ENCODE measurements at regions not wholly inside any gene's neighbourhood (a gene's known extent, or its start where the extent isn't known, plus 50 kb on each side); places are given as distances from the start of the nearest gene placed in this dataset.
A peak's percentile ranks its signal among the peaks of the same experiment; 100 is the strongest.

GRCh38 chr6:92934625-92935024, 484.7 kb downstream of the EPHA7 start:
- no peak for DNase-seq

GRCh38 chr6:92930171-92930570, 489.2 kb downstream of the EPHA7 start:
- DNase-seq = no peak

- no peak for DNase-seq
Measured at GRCh38 chr6:92922216-92922806, 497.0 kb downstream of the EPHA7 start.

GRCh38 chr6:92915466-92915865, 503.9 kb downstream of the EPHA7 start:
- no peak for DNase-seq

- no peak for DNase-seq
Measured at GRCh38 chr6:92911301-92911700, 508.1 kb downstream of the EPHA7 start.

GRCh38 chr6:92910646-92911045, 508.7 kb downstream of the EPHA7 start:
- no peak for DNase-seq

GRCh38 chr6:92906385-92906784, 513.0 kb downstream of the EPHA7 start:
- no peak for DNase-seq

- DNase-seq = no peak
Measured at GRCh38 chr6:92893741-92894140, 525.6 kb downstream of the EPHA7 start.

- DNase-seq = no peak
Measured at GRCh38 chr6:92892626-92893170, 526.7 kb downstream of the EPHA7 start.

GRCh38 chr6:92888316-92888715, 531.0 kb downstream of the EPHA7 start:
- DNase-seq = no peak

- no peak for DNase-seq
Measured at GRCh38 chr6:92887871-92888270, 531.5 kb downstream of the EPHA7 start.

GRCh38 chr6:92879526-92879925, 539.8 kb downstream of the EPHA7 start:
- no peak for DNase-seq

GRCh38 chr6:92864966-92865555, 554.3 kb downstream of the EPHA7 start:
- no peak for DNase-seq

- no peak for DNase-seq
Measured at GRCh38 chr6:92849636-92850035, 569.7 kb downstream of the EPHA7 start.

- DNase-seq = no peak
Measured at GRCh38 chr6:92848901-92849300, 570.5 kb downstream of the EPHA7 start.

GRCh38 chr6:92848459-92848858, 570.9 kb downstream of the EPHA7 start:
- no peak for DNase-seq

GRCh38 chr6:92847988-92848387, 571.4 kb downstream of the EPHA7 start:
- DNase-seq = no peak

- no peak for DNase-seq
Measured at GRCh38 chr6:92840246-92840930, 579.0 kb downstream of the EPHA7 start.

GRCh38 chr6:92828788-92829187, 590.6 kb downstream of the EPHA7 start:
- no peak for DNase-seq

- no peak for DNase-seq
Measured at GRCh38 chr6:92827104-92827503, 592.3 kb downstream of the EPHA7 start.

GRCh38 chr6:92826633-92827032, 592.7 kb downstream of the EPHA7 start:
- no peak for DNase-seq

GRCh38 chr6:92822222-92822621, 597.1 kb downstream of the EPHA7 start:
- no peak for DNase-seq

GRCh38 chr6:92820601-92821000, 598.8 kb downstream of the EPHA7 start:
- DNase-seq = no peak

- DNase-seq = peak; percentile 17
Measured at GRCh38 chr6:92810913-92811312, 608.4 kb downstream of the EPHA7 start.
